ENCODE measurements at regions not wholly inside any gene's neighbourhood (a gene's known extent, or its start where the extent isn't known, plus 50 kb on each side); places are given as distances from the start of the nearest gene placed in this dataset.

GRCh38 chr20:51104960-51105920 lies 82.3 kb upstream of the KCNG1 start:
- DNase-seq (no peak), ATAC-seq (no peak)
- TF ChIP-seq EZH2 (IDR thresholded peaks at IDR 0.05; ENCODE audit: low read length, unreplicated experiment), result no peak
- no peak for TF ChIP-seq EZH2phosphoT487 (IDR thresholded peaks at IDR 0.05; ENCODE audit: borderline replicate concordance, low read length)
- TF ChIP-seq CTCF (conservative IDR thresholded peaks at IDR 0.05; ENCODE audit: low read depth, low read length), result no peak
- H3K4me2 ChIP-seq (ENCODE audit: low read length), result no peak overlapping the region
- H3K9ac ChIP-seq (ENCODE audit: low read length), result no peak overlapping the region
- CTCF ChIA-PET, result no interaction called here
- no peak overlapping the region for H3K4me3 ChIP-seq (ENCODE audit: low read length)
- peaks cover 33% of the 10 kb centered on the region for H3K27me3 ChIP-seq (ENCODE audit: low read length)
- H3K4me1 ChIP-seq (ENCODE audit: insufficient read depth, low read length), result no peaks in the 10 kb centered on the region
- POLR2A ChIA-PET (ENCODE audit: unreplicated experiment), result no interaction called here
- no TSS peak for BruUV-seq (replicated peaks)
- no peaks in the 10 kb centered on the region for H3K9me3 ChIP-seq (ENCODE audit: low read length)
- H3K9me2 ChIP-seq (replicated peaks; ENCODE audit: low read length), result no peaks in the 10 kb centered on the region
- H3F3A ChIP-seq (ENCODE audit: low read length, unreplicated experiment), result no peaks in the 10 kb centered on the region
- no peaks in the 10 kb centered on the region for H3K79me2 ChIP-seq (ENCODE audit: low read length)
- H3K27ac ChIP-seq (ENCODE audit: low read length), result no peak overlapping the region
- no peaks in the 10 kb centered on the region for H4K20me1 ChIP-seq (ENCODE audit: low read length)
- H2AFZ ChIP-seq (ENCODE audit: low read length), result no peak overlapping the region
- intact Hi-C loops (cut with micrococcal nuclease), result no loop called here
- no peaks in the 10 kb centered on the region for H3K36me3 ChIP-seq (ENCODE audit: low read depth, low read length)

GRCh38 chr20:51100617-51101016 lies 77.7 kb upstream of the KCNG1 start:
- ATAC-seq, result no peak
- no peak overlapping the region for H3K4me3 ChIP-seq (ENCODE audit: low read length)
- no TSS peak for BruUV-seq (replicated peaks)
- H2AFZ ChIP-seq (ENCODE audit: low read length), result no peak overlapping the region
- H3F3A ChIP-seq (ENCODE audit: low read length, unreplicated experiment), result no peaks in the 10 kb centered on the region
- no peak overlapping the region for H3K27ac ChIP-seq (ENCODE audit: low read length)
- intact Hi-C loops (cut with micrococcal nuclease), result no loop called here
- H3K79me2 ChIP-seq (ENCODE audit: low read length), result no peaks in the 10 kb centered on the region
- ChIA-PET CTCF (no interaction called here), POLR2A (ENCODE audit: unreplicated experiment) (no interaction called here)
- no peaks in the 10 kb centered on the region for H3K36me3 ChIP-seq (ENCODE audit: low read depth, low read length)
- no peak overlapping the region for H3K9ac ChIP-seq (ENCODE audit: low read length)
- H3K4me2 ChIP-seq (ENCODE audit: low read length), result no peak overlapping the region
- H3K9me2 ChIP-seq (replicated peaks; ENCODE audit: low read length), result no peaks in the 10 kb centered on the region
- DNase-seq, result no peak
- no peaks in the 10 kb centered on the region for H3K9me3 ChIP-seq (ENCODE audit: low read length)
- H3K27me3 ChIP-seq (ENCODE audit: low read length), result 0 out of 2 replicates have a peak, but pooled peaks cover 4% of the 10 kb centered on the region
- no peaks in the 10 kb centered on the region for H4K20me1 ChIP-seq (ENCODE audit: low read length)
- TF ChIP-seq EZH2phosphoT487 (IDR thresholded peaks at IDR 0.05; ENCODE audit: borderline replicate concordance, low read length), result no peak
- no peak for TF ChIP-seq CTCF (conservative IDR thresholded peaks at IDR 0.05; ENCODE audit: low read depth, low read length)
- no peak for TF ChIP-seq EZH2 (IDR thresholded peaks at IDR 0.05; ENCODE audit: low read length, unreplicated experiment)
- H3K4me1 ChIP-seq (ENCODE audit: insufficient read depth, low read length), result no peaks in the 10 kb centered on the region

- no peak overlapping the region for H3K9ac ChIP-seq (ENCODE audit: low read length)
- no peak overlapping the region for H2AFZ ChIP-seq (ENCODE audit: low read length)
- BruUV-seq (replicated peaks), result no TSS peak
- intact Hi-C loops (cut with micrococcal nuclease), result no loop called here
- H3K4me3 ChIP-seq (ENCODE audit: low read length), result no peak overlapping the region
- H3F3A ChIP-seq (ENCODE audit: low read length, unreplicated experiment), result no peaks in the 10 kb centered on the region
- H3K36me3 ChIP-seq (ENCODE audit: low read depth, low read length), result no peaks in the 10 kb centered on the region
- H3K4me1 ChIP-seq (ENCODE audit: insufficient read depth, low read length), result peaks cover 4% of the 10 kb centered on the region
- H4K20me1 ChIP-seq (ENCODE audit: low read length), result no peaks in the 10 kb centered on the region
- POLR2A ChIA-PET (ENCODE audit: unreplicated experiment), result no interaction called here
- no peak for DNase-seq
- H3K9me2 ChIP-seq (replicated peaks; ENCODE audit: low read length), result no peaks in the 10 kb centered on the region
- no peak for ATAC-seq
- 0 out of 2 replicates have a peak, but pooled peaks cover 4% of the 10 kb centered on the region for H3K27me3 ChIP-seq (ENCODE audit: low read length)
- H3K4me2 ChIP-seq (ENCODE audit: low read length), result no peak overlapping the region
- no peak overlapping the region for H3K27ac ChIP-seq (ENCODE audit: low read length)
- no peaks in the 10 kb centered on the region for H3K9me3 ChIP-seq (ENCODE audit: low read length)
- no peaks in the 10 kb centered on the region for H3K79me2 ChIP-seq (ENCODE audit: low read length)
- CTCF ChIA-PET, result no interaction called here
- TF ChIP-seq CTCF (conservative IDR thresholded peaks at IDR 0.05; ENCODE audit: low read depth, low read length), result no peak
- no peak for TF ChIP-seq EZH2phosphoT487 (IDR thresholded peaks at IDR 0.05; ENCODE audit: borderline replicate concordance, low read length)
- no peak for TF ChIP-seq EZH2 (IDR thresholded peaks at IDR 0.05; ENCODE audit: low read length, unreplicated experiment)
Observed at GRCh38 chr20:51098284-51098810, 75.4 kb upstream of the KCNG1 start.

Measured in PC-3 (cell line).